ENCODE measurements at regions not wholly inside any gene's neighbourhood (a gene's known extent, or its start where the extent isn't known, plus 50 kb on each side); places are given as distances from the start of the nearest gene placed in this dataset.

DNA sequence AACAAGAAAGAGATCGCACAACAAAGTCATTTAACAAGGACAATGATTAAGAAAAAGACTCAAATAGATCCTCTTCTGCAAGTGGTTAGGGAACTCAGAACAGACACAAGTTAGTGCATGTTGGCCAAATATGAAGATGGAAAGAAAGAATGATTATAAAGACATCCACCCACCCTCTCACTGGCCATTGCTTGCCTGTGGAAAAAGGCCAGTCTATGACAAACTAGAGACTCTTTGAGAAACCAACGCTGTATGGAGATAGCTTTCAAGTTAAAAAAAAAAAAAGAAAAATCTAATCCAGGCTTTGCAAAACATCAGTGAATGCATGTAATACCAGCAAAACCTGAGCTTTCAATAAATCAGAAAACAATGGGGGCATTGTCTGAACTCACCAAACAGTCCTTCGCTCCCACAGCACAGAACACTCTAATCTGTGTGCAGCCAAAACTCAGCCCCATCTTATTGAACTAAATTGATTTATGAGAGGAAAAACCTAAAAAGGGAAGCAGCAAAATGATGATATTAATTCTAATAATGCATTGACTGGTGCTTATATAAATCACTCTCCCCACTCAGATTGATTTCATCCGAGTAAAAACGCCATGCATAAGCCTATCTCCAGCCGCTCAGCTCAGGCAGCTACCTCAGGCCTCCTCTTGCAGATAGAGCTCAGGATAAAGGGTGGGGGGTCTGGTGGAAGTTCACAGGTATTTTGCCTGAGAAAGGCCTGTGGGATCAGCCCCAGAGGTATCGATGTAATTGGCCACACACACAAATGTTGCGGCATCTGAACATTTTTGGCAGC, 547.1 kb downstream of the CCDC171 start:
- no peak for DNase-seq

DNA sequence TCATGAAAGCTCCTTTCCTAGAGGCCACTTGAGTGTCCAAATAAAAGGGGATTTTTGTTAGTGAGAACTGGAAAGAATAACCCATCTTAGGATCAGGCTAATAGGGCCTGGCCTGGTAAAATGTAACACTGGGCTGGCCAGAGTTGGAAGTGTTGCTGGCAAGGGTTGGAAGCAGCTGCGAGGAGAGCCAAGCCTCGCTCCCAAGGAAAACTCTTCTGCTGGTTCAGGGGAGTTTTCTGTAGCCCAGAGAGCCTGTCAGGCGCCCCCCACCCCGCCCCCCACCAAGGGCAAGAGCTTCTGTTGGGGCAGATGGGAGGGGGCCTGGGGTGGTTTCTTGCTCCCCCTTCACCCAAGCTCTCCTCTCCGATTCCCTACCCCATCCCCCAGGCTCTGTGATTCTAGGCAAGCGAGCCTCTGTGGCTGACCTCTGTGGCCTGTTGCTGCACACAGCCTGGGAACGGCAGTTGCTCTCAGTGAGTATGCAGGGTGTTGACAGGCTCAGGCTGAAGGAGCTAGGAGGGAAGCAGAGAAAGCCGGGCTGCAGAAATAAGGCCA, 547.8 kb downstream of the CCDC171 start:
- no peak for DNase-seq

DNA sequence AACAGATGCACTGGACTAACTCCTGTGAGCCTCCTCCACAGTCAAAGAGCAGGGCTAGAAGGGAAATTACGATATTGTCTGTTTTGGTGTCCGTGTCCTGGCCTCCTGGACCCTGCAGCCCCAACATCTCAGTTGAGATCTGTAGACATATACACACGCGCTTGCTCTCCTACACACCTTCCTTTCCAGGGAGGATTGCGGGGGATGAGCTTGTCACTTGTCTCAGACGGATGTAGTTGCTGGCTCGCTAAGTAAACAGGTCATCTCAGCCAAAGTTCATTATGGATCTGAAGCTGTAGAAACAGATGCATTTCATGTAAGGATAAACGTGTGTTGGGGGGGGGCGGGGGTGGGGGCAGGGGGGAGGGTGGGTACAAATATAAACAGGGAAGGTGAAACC, 549.3 kb downstream of the CCDC171 start:
- no peak for DNase-seq

DNA sequence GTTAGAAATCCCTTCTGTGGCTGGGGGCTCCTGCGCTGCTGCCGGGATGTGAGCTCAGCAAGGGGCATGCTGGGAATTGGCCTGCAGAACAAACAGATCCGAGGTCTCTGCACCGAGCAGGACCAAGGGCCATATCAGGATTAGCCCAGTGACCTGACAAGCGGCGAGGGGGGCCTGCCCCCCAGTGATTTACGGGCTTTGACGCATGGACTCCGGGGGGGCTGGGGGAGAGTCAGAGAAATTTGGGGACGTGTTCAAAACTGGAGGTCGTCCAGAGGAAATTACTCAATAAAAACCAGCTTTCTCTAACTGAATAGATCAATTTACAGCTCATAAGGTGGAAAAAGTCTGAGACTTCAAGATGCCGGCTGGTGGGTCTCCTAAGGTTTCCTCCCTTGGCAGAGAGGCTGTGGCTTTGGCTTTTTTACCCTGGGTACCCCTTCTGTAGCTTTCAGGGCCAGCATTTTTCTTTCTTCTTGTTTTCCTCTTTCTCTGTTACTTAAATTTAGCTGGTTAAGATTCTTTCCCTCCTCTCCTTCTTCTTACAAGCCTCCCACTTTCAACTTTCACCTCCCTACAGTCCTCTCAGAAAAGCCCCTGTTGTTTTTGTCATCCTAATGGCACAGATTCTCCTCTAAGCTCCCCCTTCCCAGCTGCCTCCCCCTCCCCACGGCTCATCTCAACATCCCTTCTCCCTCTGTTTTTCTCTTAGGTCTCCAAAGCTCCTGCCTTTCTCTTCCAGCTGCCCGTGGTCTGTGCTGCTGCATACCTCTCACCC, 551.0 kb downstream of the CCDC171 start:
- no peak for DNase-seq

DNA sequence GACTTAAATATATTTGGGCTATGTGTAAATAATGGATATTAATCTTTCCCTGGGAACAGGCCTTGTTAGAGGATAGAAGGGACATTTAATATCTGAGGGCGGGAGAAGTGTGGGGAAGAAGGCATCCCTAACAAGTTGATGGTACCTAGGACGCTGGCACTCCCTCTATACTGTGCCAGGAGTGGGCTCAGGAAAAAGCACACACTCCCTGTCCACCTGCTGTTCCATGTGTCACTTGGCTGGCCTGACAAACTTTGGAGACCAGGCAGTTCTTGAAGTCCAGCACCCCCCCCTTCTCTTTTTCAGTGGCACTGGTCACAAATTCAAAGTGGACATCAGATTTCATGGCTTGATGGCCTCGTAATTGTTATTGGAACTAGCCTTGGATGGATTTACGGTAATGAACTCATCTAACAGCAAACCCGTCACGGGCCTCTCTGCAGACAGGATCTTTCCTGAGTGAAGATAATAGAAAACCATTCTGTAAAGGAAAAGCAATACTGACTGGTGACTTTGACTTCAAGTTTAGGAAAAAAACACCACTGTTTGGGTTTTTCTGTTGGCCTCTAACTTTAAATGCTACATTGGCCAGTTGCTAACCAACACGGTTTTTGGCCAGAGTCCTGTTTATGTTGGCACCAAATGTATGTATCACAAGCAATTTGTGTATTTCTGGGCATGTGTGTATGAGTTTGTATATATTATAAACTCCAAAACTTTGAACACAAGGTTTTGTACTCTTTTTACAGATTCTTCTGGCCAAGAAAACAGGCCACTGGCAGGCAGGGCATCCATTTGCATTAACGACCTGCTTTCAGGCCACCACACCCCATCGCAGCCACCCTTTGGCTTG, 552.6 kb downstream of the CCDC171 start:
- DNase-seq, result no peak

GRCh38 chr9:16106021-16106571, 553.3 kb downstream of the CCDC171 start:
- DNase-seq, result no peak

- no peak for DNase-seq
Measured at GRCh38 chr9:16112116-16112515, 559.3 kb downstream of the CCDC171 start.

DNA sequence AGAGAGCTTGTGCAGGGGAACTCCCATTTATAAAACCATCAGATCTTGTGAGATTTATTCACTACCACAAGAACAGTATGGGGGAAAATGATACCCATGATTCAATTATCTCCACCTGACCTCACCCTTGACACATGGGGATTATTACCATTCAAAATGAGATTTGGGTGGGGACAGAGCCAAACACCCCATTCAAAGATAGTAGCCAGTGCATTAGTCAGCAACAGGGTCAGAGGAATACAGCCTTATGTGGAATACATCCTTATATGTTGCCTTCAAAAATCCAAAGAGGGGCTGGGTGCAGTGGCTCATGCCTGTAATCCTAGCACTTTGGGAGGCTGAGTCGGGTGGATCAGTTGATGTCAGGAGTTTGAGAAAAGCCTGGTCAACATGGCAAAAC, 563.2 kb downstream of the CCDC171 start:
- no peak for DNase-seq

GRCh38 chr9:16118043-16118442, 565.2 kb downstream of the CCDC171 start:
- no peak for DNase-seq

- no peak for DNase-seq
Measured at GRCh38 chr9:16119261-16120230, 566.7 kb downstream of the CCDC171 start.

DNA sequence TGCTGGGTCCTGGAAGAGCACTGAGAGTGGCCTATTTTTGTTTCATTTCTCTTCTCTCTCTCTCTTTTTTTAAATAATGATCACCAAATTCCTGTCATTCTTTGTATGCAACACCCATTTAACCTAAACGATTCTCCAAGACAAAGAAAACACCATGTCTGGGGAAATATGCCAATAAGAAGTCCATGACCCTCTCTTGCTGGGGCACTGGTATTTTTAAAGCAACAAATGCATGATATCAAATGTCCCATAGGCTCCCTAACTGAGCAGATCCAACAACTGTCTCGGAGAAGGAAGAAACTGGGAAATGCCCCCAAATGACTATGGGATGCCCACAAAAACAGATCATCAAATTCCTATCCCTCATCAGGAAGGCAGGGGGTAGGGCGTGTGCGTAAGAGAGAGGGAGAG, 567.4 kb downstream of the CCDC171 start:
- no peak for DNase-seq

- DNase-seq, result no peak
Measured at GRCh38 chr9:16120727-16121126, 567.9 kb downstream of the CCDC171 start.

DNA sequence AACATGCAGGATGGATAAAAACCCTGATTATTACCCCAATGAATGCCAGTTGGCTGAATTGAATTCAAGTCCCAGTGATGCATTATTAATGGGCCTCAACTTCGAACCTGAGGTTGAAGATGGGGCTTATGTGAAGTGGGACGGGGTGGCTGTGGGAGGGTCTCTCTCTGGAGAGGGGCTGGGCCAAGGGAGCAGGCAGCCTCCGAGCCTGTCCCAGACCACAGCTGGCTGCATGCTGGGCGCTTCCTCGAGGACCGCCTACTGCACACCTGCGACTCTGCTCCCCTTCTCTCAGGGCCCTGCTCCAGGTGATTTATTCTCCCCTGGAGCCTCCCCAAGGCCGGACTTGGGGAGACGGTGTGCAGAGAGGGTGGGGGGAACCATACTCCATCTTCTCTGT, 568.3 kb downstream of the CCDC171 start:
- no peak for DNase-seq

- no peak for DNase-seq
Measured at GRCh38 chr9:16121601-16122286, 568.9 kb downstream of the CCDC171 start.

- DNase-seq, result no peak
Measured at GRCh38 chr9:16125629-16126028, 572.8 kb downstream of the CCDC171 start.

GRCh38 chr9:16126042-16126441, 573.2 kb downstream of the CCDC171 start:
- no peak for DNase-seq

- DNase-seq, result no peak
Measured at GRCh38 chr9:16128003-16128402, 575.2 kb downstream of the CCDC171 start.

GRCh38 chr9:16131264-16131663, 578.4 kb downstream of the CCDC171 start:
- no peak for DNase-seq

DNA sequence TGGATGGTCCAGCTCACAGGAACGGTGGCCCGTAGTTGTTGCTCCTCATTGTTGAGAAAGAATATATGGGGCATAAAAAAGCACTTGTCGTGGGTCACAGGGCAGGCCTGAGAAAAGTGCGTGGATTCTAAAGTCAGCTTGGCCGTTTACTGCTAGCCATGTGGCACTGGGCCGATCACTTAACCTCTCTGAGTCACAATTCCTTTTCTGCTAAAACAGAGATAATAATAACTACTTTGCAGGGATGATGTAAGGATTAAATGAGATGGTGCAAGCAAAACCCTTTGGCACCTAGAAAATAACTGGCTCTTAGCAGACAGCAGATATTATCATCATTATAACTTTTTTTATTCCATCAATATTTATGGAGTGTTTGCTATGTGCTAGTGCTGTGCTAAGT, 579.7 kb downstream of the CCDC171 start:
- no peak for DNase-seq

- no peak for DNase-seq
Measured at GRCh38 chr9:16133032-16133431, 580.2 kb downstream of the CCDC171 start.
